ENCODE measurements at regions not wholly inside any gene's neighbourhood (a gene's known extent, or its start where the extent isn't known, plus 50 kb on each side); places are given as distances from the start of the nearest gene placed in this dataset.

- TF ChIP-seq CTCF (IDR thresholded peaks at IDR 0.05; ENCODE audit: low read depth, low read length) (no peak), EZH2phosphoT487 (IDR thresholded peaks at IDR 0.05; ENCODE audit: low read depth) (no peak)
Measured at GRCh38 chr11:116109228-116109627, 605.0 kb upstream of the CADM1 start.

Measured in OCI-LY3 (cell line).